Nephron progenitor cell (in vitro differentiated cells): ENCODE measurements at regions not wholly inside any gene's neighbourhood (a gene's known extent, or its start where the extent isn't known, plus 50 kb on each side); places are given as distances from the start of the nearest gene placed in this dataset.

ENCODE experiments used
- DNase-seq: peaks from one replicate; pipeline ENCODE4 v3.0.0; 2021
- H3K27ac Mint-ChIP-seq: 2 replicates; pipeline ENCODE4 v1.8.0; 2021; ENCODE audit warnings: mild to moderate bottlenecking, moderate library complexity, mixed read lengths
- H3K27me3 Mint-ChIP-seq: 2 replicates; pipeline ENCODE4 v1.8.0; 2021; ENCODE audit warnings: mild to moderate bottlenecking, low read depth, mixed read lengths; ENCODE audit not compliant: poor library complexity
- H3K36me3 Mint-ChIP-seq: 2 replicates; pipeline ENCODE4 v1.8.0; 2021; ENCODE audit warnings: low read depth, mixed read lengths
- H3K4me1 Mint-ChIP-seq: 2 replicates; pipeline ENCODE4 v1.8.0; 2021; ENCODE audit warnings: mixed read lengths
- H3K4me3 Mint-ChIP-seq: 2 replicates; pipeline ENCODE4 v1.8.0; 2021; ENCODE audit warnings: mild to moderate bottlenecking, moderate library complexity, mixed read lengths
- H3K9me3 Mint-ChIP-seq: 2 replicates; pipeline ENCODE4 v1.8.0; 2021; ENCODE audit warnings: mild to moderate bottlenecking, moderate library complexity, mixed read lengths
- TF ChIP-seq, protein P1 (sequence below): fragments of 200-600 bp; sonication (generic); IDR thresholded peaks from 2 replicates; pipeline ENCODE4 v1.5.0; 2021; ENCODE audit warnings: antibody characterized with exemption

GRCh38 chr4:35900286-35901243 is 343.7 kb downstream of the ARAP2 start:
- Mint-ChIP-seq H3K9me3 (peaks cover 4% of the 10 kb centered on the region), H3K27me3 (peaks cover 2% of the 10 kb centered on the region), H3K36me3 (no peaks in the 10 kb centered on the region), H3K27ac (no peak overlapping the region), H3K4me1 (no peaks in the 10 kb centered on the region), H3K4me3 (no peak overlapping the region)
- TF ChIP-seq, protein P1, sequence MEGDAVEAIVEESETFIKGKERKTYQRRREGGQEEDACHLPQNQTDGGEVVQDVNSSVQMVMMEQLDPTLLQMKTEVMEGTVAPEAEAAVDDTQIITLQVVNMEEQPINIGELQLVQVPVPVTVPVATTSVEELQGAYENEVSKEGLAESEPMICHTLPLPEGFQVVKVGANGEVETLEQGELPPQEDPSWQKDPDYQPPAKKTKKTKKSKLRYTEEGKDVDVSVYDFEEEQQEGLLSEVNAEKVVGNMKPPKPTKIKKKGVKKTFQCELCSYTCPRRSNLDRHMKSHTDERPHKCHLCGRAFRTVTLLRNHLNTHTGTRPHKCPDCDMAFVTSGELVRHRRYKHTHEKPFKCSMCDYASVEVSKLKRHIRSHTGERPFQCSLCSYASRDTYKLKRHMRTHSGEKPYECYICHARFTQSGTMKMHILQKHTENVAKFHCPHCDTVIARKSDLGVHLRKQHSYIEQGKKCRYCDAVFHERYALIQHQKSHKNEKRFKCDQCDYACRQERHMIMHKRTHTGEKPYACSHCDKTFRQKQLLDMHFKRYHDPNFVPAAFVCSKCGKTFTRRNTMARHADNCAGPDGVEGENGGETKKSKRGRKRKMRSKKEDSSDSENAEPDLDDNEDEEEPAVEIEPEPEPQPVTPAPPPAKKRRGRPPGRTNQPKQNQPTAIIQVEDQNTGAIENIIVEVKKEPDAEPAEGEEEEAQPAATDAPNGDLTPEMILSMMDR, result no peak
- no peak for DNase-seq

DNA sequence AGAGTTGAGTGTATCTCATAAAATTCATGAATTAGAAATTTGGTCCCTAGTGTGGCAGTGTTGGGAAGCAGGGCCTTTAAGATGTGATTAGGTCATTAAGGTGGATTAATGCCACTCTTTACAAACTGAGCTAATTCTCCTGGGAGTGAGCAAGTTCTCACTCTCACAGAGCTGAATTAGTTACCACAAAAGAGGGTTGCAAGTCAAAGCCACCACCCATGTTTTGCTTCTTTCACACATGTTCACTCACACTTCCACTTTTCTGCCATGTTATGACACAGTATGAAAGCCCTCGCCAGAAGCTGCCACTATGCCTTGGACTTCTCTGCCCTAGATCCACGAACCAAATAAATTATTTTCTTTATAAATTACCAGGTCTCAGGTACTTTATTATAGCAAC is 332.1 kb downstream of the ARAP2 start:
- no peak overlapping the region for H3K4me3 Mint-ChIP-seq

DNA sequence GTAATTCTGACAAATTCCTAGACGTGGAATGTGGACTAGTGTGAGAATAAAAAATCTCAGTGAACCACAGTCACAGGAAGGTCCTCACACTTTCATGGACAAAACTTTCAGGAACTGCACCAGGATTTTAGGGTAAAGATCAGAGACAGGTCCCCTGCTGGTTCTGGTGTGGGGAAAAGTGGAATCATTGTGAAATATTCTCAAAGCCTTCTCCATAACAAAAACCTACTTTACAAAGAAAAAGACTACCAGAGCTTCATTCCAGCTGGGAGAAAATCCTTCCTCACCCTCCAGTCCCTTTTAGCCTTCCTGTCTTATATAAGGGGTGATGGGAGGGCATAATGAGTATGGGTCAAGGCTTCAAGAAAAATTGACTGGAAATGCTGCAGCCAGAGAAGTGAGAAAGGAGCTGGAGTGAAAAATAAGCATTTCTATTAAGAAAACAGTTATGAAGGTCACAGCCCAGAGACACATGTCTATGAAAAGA is 325.8 kb downstream of the ARAP2 start:
- DNase-seq, result no peak
- Mint-ChIP-seq H3K36me3 (no peaks in the 10 kb centered on the region), H3K4me3 (no peak overlapping the region), H3K27ac (no peak overlapping the region), H3K9me3 (no peaks in the 10 kb centered on the region), H3K27me3 (peaks cover 2% of the 10 kb centered on the region), H3K4me1 (no peaks in the 10 kb centered on the region)
- TF ChIP-seq, protein P1, result no peak

More for the DNA sequence above, 332.1 kb downstream of the ARAP2 start:
- DNase-seq, result no peak
- Mint-ChIP-seq H3K36me3 (no peaks in the 10 kb centered on the region), H3K27me3 (peaks cover 2% of the 10 kb centered on the region), H3K9me3 (no peaks in the 10 kb centered on the region), H3K27ac (no peak overlapping the region), H3K4me1 (peaks cover 6% of the 10 kb centered on the region)
- TF ChIP-seq, protein P1, result no peak

DNA sequence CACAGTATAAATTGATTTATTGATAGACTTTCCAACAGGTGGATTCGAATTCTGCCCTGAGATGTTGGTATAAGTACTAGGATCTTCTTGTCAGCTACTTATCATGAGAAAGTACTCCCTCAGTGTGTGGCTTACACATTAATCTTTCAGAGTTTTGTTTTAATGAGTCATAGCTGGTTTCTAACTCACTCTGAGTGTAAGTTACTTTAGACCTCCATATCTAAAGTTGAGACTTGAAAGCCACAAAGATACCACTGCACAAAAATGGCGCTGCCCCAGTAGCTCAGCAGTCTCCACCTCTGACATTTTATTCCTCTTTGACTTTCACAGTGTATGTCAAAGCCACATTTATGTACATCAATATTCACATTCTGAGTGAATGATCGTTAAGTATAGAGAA is 318.5 kb downstream of the ARAP2 start:
- Mint-ChIP-seq H3K27ac (no peak overlapping the region), H3K4me1 (no peaks in the 10 kb centered on the region), H3K36me3 (no peaks in the 10 kb centered on the region), H3K9me3 (no peaks in the 10 kb centered on the region), H3K4me3 (no peak overlapping the region), H3K27me3 (peaks cover 5% of the 10 kb centered on the region)
- DNase-seq, result no peak
- TF ChIP-seq, protein P1, result no peak

- no peaks in the 10 kb centered on the region for H3K36me3 Mint-ChIP-seq
- H3K9me3 Mint-ChIP-seq, result no peaks in the 10 kb centered on the region
- DNase-seq, result no peak
- peaks cover 5% of the 10 kb centered on the region for H3K27me3 Mint-ChIP-seq
- no peaks in the 10 kb centered on the region for H3K4me1 Mint-ChIP-seq
- no peak overlapping the region for H3K4me3 Mint-ChIP-seq
- TF ChIP-seq, protein P1, result no peak
- H3K27ac Mint-ChIP-seq, result no peak overlapping the region
Measured at GRCh38 chr4:35926788-35927187, 317.5 kb downstream of the ARAP2 start.
